ENCODE measurements at regions not wholly inside any gene's neighbourhood (a gene's known extent, or its start where the extent isn't known, plus 50 kb on each side); places are given as distances from the start of the nearest gene placed in this dataset.

- no peak for TF ChIP-seq CTCF (IDR thresholded peaks at IDR 0.05; ENCODE audit: low read length)
- TF ChIP-seq EZH2 (IDR thresholded peaks at IDR 0.05; ENCODE audit: borderline replicate concordance, low read length), result no peak
Measured at GRCh38 chrX:148389629-148390028, 110.8 kb upstream of the AFF2 start.

All from OCI-LY1 (cell line).